CD4-positive, alpha-beta T cell (primary cell): ENCODE measurements at regions not wholly inside any gene's neighbourhood (a gene's known extent, or its start where the extent isn't known, plus 50 kb on each side); places are given as distances from the start of the nearest gene placed in this dataset.

Source experiments
- ATAC-seq: fragments of 200-7000 bp; cut with Tn5 transposase; one replicate; pipeline ENCODE4 v1.10.0; 2022; ENCODE audit warnings: mild to moderate bottlenecking; ENCODE audit not compliant: poor library complexity
- CTCF ChIA-PET: fragments of 350-600 bp; sonication (Branson Sonifier 250); formaldehyde crosslinking; loops from one replicate; lab custom pipeline; 2021; ENCODE audit warnings: antibody characterized with exemption, inconsistent platforms; lab: Charles Lee
- POLR2A ChIA-PET: fragments of 350-600 bp; sonication (Branson Sonifier 250); formaldehyde crosslinking; loops from one replicate; lab custom pipeline; 2021; ENCODE audit warnings: antibody characterized with exemption, inconsistent platforms; lab: Charles Lee
- DNase-seq, 14 experiments: peaks; one replicate each; pipeline ENCODE4 v3.0.0-alpha.2; 2013 to 2020; ENCODE audit warnings: mixed read lengths in 2 of 14
- H3K27ac ChIP-seq, 2 donors: one replicate each; pipeline versions ENCODE4 v1.5.1 to v1.7.0; 2013; ENCODE audit warnings: low read length in 2 of 2, low read depth in 1 of 2, mild to moderate bottlenecking in 1 of 2
- H3K27me3 ChIP-seq, 2 experiments: 1 replicate in 1 of 2; 2 replicates in 1 of 2; pipeline versions ENCODE4 v1.6.1 to v1.7.0; 2013; ENCODE audit warnings: low read length in 2 of 2, control low read depth in 1 of 2, mild to moderate bottlenecking in 1 of 2, moderate library complexity in 1 of 2; ENCODE audit not compliant: insufficient read depth in 2 of 2, control insufficient read depth in 1 of 2
- H3K36me3 ChIP-seq: one replicate; pipeline ENCODE4 v1.6.1; 2013; ENCODE audit warnings: low read length, control low read depth; ENCODE audit not compliant: insufficient read depth
- H3K4me1 ChIP-seq: one replicate; pipeline ENCODE4 v1.6.1; 2013; ENCODE audit warnings: low read length, control low read depth; ENCODE audit not compliant: insufficient read depth
- H3K4me3 ChIP-seq: one replicate; pipeline ENCODE4 v1.5.1; 2013; ENCODE audit warnings: mild to moderate bottlenecking, low read length, moderate library complexity
- H3K9me3 ChIP-seq, 2 experiments: 1 replicate in 1 of 2; 2 replicates in 1 of 2; pipeline versions ENCODE4 v1.6.1 to v1.7.0; 2013; ENCODE audit warnings: low read length in 2 of 2, mild to moderate bottlenecking in 2 of 2, control low read depth in 1 of 2, moderate library complexity in 1 of 2; ENCODE audit not compliant: control insufficient read depth in 1 of 2, insufficient read depth in 1 of 2
- H3K27ac Mint-ChIP-seq: one replicate; pipeline ENCODE4 v1.8.0; 2020; ENCODE audit warnings: mixed read lengths
- H3K27me3 Mint-ChIP-seq: one replicate; pipeline ENCODE4 v1.8.0; 2021; ENCODE audit warnings: mixed read lengths
- H3K36me3 Mint-ChIP-seq: one replicate; pipeline ENCODE4 v1.8.0; 2021; ENCODE audit warnings: low read depth, mixed read lengths
- H3K4me1 Mint-ChIP-seq: one replicate; pipeline ENCODE4 v1.8.0; 2021; ENCODE audit warnings: low read depth, mixed read lengths
- H3K4me3 Mint-ChIP-seq: one replicate; pipeline ENCODE4 v1.8.0; 2020; ENCODE audit warnings: mild to moderate bottlenecking, mixed read lengths
- H3K9me3 Mint-ChIP-seq: one replicate; pipeline ENCODE4 v1.8.0; 2020; ENCODE audit warnings: mixed read lengths
- CTCF ChIP-seq: fragments of 200-600 bp; IDR thresholded peaks from one replicate; pipeline ENCODE4 v1.8.0; 2022; ENCODE audit warnings: antibody characterized with exemption, mild to moderate bottlenecking
- intact Hi-C, 2 experiments: fragments of 100-400 bp; cut with DNase I in 1 of 2; cut with micrococcal nuclease in 1 of 2; formaldehyde crosslinking; loops; one replicate each; pipeline versions ENCODE4 v1.15.1 to v1.9.0; 2023 to 2025; cut with DNase I, micrococcal nuclease

GRCh38 chr3:159787794-159788205, 200.8 kb upstream of the IL12A start:
- POLR2A ChIA-PET = no interaction called here
- Histone ChIP-seq H3K27ac (no peak overlapping the region), H3K9me3 (peaks cover 0 to 3% of the 10 kb centered on the region in 2 experiments), H3K4me3 (no peak overlapping the region), H3K4me1 (no peaks in the 10 kb centered on the region), H3K36me3 (no peaks in the 10 kb centered on the region), H3K27me3 (no peaks in the 10 kb centered on the region)
- CTCF ChIA-PET = no interaction called here
- DNase-seq (no peak), ATAC-seq (no peak)
- TF ChIP-seq CTCF = no peak
- H3K36me3 Mint-ChIP-seq = no peaks in the 10 kb centered on the region
- no peaks in the 10 kb centered on the region for H3K4me1 Mint-ChIP-seq
- H3K9me3 Mint-ChIP-seq = no peaks in the 10 kb centered on the region
- peaks cover 8% of the 10 kb centered on the region for H3K27me3 Mint-ChIP-seq
- no peak overlapping the region for H3K27ac Mint-ChIP-seq
- intact Hi-C loops = no loop called here
- H3K4me3 Mint-ChIP-seq = no peak overlapping the region

- H3K9me3 Mint-ChIP-seq = no peaks in the 10 kb centered on the region
- H3K4me3 Mint-ChIP-seq = no peak overlapping the region
- Histone ChIP-seq H3K27ac (no peak overlapping the region), H3K4me3 (no peak overlapping the region), H3K9me3 (peaks cover 0 to 3% of the 10 kb centered on the region in 2 experiments), H3K27me3 (no peaks in the 10 kb centered on the region), H3K4me1 (no peaks in the 10 kb centered on the region), H3K36me3 (no peaks in the 10 kb centered on the region)
- H3K27ac Mint-ChIP-seq = no peak overlapping the region
- intact Hi-C loops = no loop called here
- no peak for DNase-seq
- H3K27me3 Mint-ChIP-seq = peaks cover 6% of the 10 kb centered on the region
- H3K4me1 Mint-ChIP-seq = no peaks in the 10 kb centered on the region
- ATAC-seq = no peak
- TF ChIP-seq CTCF = no peak
- H3K36me3 Mint-ChIP-seq = no peaks in the 10 kb centered on the region
- POLR2A ChIA-PET = no interaction called here
- CTCF ChIA-PET = no interaction called here
Measured at GRCh38 chr3:159788291-159788690, 200.3 kb upstream of the IL12A start.

GRCh38 chr3:159789017-159789416, 199.6 kb upstream of the IL12A start:
- ATAC-seq (no peak), DNase-seq (no peak)
- intact Hi-C loops = no loop called here
- Mint-ChIP-seq H3K4me1 (no peaks in the 10 kb centered on the region), H3K9me3 (no peaks in the 10 kb centered on the region), H3K27ac (no peak overlapping the region), H3K4me3 (no peak overlapping the region), H3K36me3 (no peaks in the 10 kb centered on the region), H3K27me3 (peaks cover 5% of the 10 kb centered on the region)
- H3K9me3 ChIP-seq = peaks cover 0 to 3% of the 10 kb centered on the region in 2 experiments
- no peaks in the 10 kb centered on the region for H3K27me3 ChIP-seq
- CTCF ChIA-PET = no interaction called here
- no peaks in the 10 kb centered on the region for H3K4me1 ChIP-seq
- no peak for TF ChIP-seq CTCF
- POLR2A ChIA-PET = no interaction called here
- H3K27ac ChIP-seq = no peak overlapping the region
- H3K36me3 ChIP-seq = no peaks in the 10 kb centered on the region
- no peak overlapping the region for H3K4me3 ChIP-seq
